H1 (cell line): ENCODE measurements at regions not wholly inside any gene's neighbourhood (a gene's known extent, or its start where the extent isn't known, plus 50 kb on each side); places are given as distances from the start of the nearest gene placed in this dataset.

Experiments
- CTCF ChIA-PET: fragments of 300-600 bp; sonication (Branson Sonifier 250); formaldehyde crosslinking; loops from one replicate; lab custom pipeline; 2021; ENCODE audit not compliant: partially characterized antibody; lab: Charles Lee
- POLR2A ChIA-PET: fragments of 300-600 bp; sonication (Branson Sonifier 250); formaldehyde crosslinking; loops from one replicate; lab custom pipeline; 2021; ENCODE audit warnings: inconsistent platforms; ENCODE audit not compliant: partially characterized antibody; lab: Charles Lee
- DNase-seq, 2 experiments: peaks; one replicate each; pipeline versions ENCODE4 v3.0.0 to v3.0.0-alpha.2; 2010 to 2022; ENCODE audit warnings: low spot score in 2 of 2, low read depth in 1 of 2, mixed read lengths in 1 of 2
- FAIRE-seq: peaks from 2 replicates; lab custom pipeline; 2011; peaks lifted over from hg19 to GRCh38; lab: Jason Lieb, UNC
- H2AFZ ChIP-seq: 2 replicates; pipeline ENCODE4 v1.8.1; 2012; ENCODE audit warnings: low read length, inconsistent platforms
- H2AK5ac ChIP-seq: 2 replicates; pipeline ENCODE4 v1.6.1; 2013; ENCODE audit warnings: low read depth, low read length
- H2BK120ac ChIP-seq: replicated peaks from 2 replicates; pipeline ENCODE3; 2013; ENCODE audit warnings: low read depth, low read length, inconsistent platforms
- H2BK12ac ChIP-seq: 2 replicates; pipeline ENCODE4 v1.6.1; 2013; ENCODE audit warnings: low read depth, low read length
- H2BK15ac ChIP-seq: 2 replicates; pipeline ENCODE4 v1.6.1; 2013; ENCODE audit warnings: low read length
- H2BK20ac ChIP-seq: 2 replicates; pipeline ENCODE4 v1.6.1; 2013; ENCODE audit warnings: low read length
- H2BK5ac ChIP-seq: 2 replicates; pipeline ENCODE4 v1.6.1; 2013; ENCODE audit warnings: low read depth, low read length
- H3K14ac ChIP-seq: 2 replicates; pipeline ENCODE4 v1.6.1; 2013; ENCODE audit warnings: inconsistent platforms; ENCODE audit not compliant: insufficient read length
- H3K18ac ChIP-seq: 2 replicates; pipeline ENCODE4 v1.6.1; 2013; ENCODE audit warnings: low read length; ENCODE audit errors: extremely low read depth
- H3K23ac ChIP-seq: 2 replicates; pipeline ENCODE4 v1.6.1; 2013; ENCODE audit warnings: inconsistent platforms; ENCODE audit not compliant: insufficient read length
- H3K23me2 ChIP-seq: 2 replicates; pipeline ENCODE4 v1.6.1; 2013; ENCODE audit warnings: low read depth, low read length
- H3K27ac ChIP-seq: 2 replicates; pipeline ENCODE4 v1.6.1; 2011; ENCODE audit warnings: low read depth, low read length, inconsistent platforms
- H3K27me3 ChIP-seq, 4 experiments: replicated peaks in 1 of 4; 1 replicate in 1 of 4; 2 replicates in 3 of 4; pipeline versions ENCODE4 v1.6.1 to v1.8.1; 2011 to 2013; ENCODE audit warnings: low read length in 3 of 4, mild to moderate bottlenecking in 3 of 4, inconsistent platforms in 2 of 4, mixed read lengths in 2 of 4, moderate library complexity in 1 of 4; ENCODE audit not compliant: control insufficient read depth in 3 of 4, insufficient read depth in 3 of 4; ENCODE audit errors: extremely low read depth in 1 of 4
- H3K36me3 ChIP-seq, 4 experiments: 2 replicates each; pipeline versions ENCODE4 v1.6.1 to v1.8.1; 2011 to 2013; ENCODE audit warnings: mild to moderate bottlenecking in 4 of 4, low read length in 3 of 4, moderate library complexity in 2 of 4, control low read depth in 1 of 4, inconsistent platforms in 1 of 4; ENCODE audit not compliant: insufficient read depth in 4 of 4, control insufficient read depth in 2 of 4
- H3K4ac ChIP-seq: replicated peaks from 2 replicates; pipeline ENCODE3; 2013; ENCODE audit warnings: low read length, low read depth, mixed read lengths, inconsistent platforms; ENCODE audit not compliant: insufficient read length
- H3K4me1 ChIP-seq, 4 experiments: replicated peaks in 1 of 4; 1 replicate in 1 of 4; 2 replicates in 3 of 4; pipeline versions ENCODE4 v1.6.1 to v1.8.1; 2011 to 2013; ENCODE audit warnings: low read length in 3 of 4, inconsistent platforms in 2 of 4, mixed read lengths in 1 of 4; ENCODE audit not compliant: insufficient read depth in 4 of 4, control insufficient read depth in 3 of 4
- H3K4me2 ChIP-seq, 2 experiments: 2 replicates each; pipeline versions ENCODE4 v1.6.1 to v1.8.1; 2011 to 2013; ENCODE audit warnings: low read depth in 2 of 2, low read length in 2 of 2, control low read depth in 1 of 2, inconsistent platforms in 1 of 2, mild to moderate bottlenecking in 1 of 2; ENCODE audit not compliant: insufficient read depth in 1 of 2
- H3K4me3 ChIP-seq, 4 experiments: fragments of 200-600, 300-600 bp in 1 of 4; sonication (generic), shearing (Covaris generic), sonication (Bioruptor Twin) in 1 of 4; 2 replicates each; pipeline versions ENCODE4 v1.5.1 to v1.8.1; 2011 to 2016; ENCODE audit warnings: low read length in 4 of 4, low read depth in 3 of 4, control low read depth in 2 of 4, inconsistent platforms in 2 of 4, mild to moderate bottlenecking in 2 of 4, mixed read lengths in 1 of 4, moderate library complexity in 1 of 4; ENCODE audit not compliant: insufficient read depth in 2 of 4; ENCODE audit errors: extremely low read depth in 1 of 4
- H3K56ac ChIP-seq: replicated peaks from 2 replicates; pipeline ENCODE3; 2013; ENCODE audit warnings: low read depth, mild to moderate bottlenecking, mixed read lengths, low read length, inconsistent platforms; ENCODE audit not compliant: insufficient read length
- H3K79me1 ChIP-seq: 2 replicates; pipeline ENCODE4 v1.6.1; 2013; ENCODE audit warnings: low read depth, low read length, control low read depth
- H3K79me2 ChIP-seq, 2 experiments: 2 replicates each; pipeline versions ENCODE4 v1.6.1 to v1.8.1; 2012 to 2013; ENCODE audit warnings: low read length in 2 of 2, mild to moderate bottlenecking in 2 of 2, inconsistent platforms in 1 of 2; ENCODE audit not compliant: insufficient read depth in 2 of 2, control insufficient read depth in 1 of 2
- H3K9ac ChIP-seq, 4 experiments: replicated peaks in 1 of 4; 1 replicate in 1 of 4; 2 replicates in 3 of 4; pipeline versions ENCODE4 v1.6.1 to v1.8.1; 2011 to 2013; ENCODE audit warnings: low read depth in 3 of 4, low read length in 3 of 4, control low read depth in 2 of 4, mild to moderate bottlenecking in 2 of 4, moderate library complexity in 2 of 4, inconsistent platforms in 1 of 4; ENCODE audit errors: extremely low read depth in 1 of 4
- H3K9me3 ChIP-seq, 2 experiments: 2 replicates each; pipeline versions ENCODE4 v1.6.1 to v1.8.1; 2012 to 2013; ENCODE audit warnings: mild to moderate bottlenecking in 2 of 2, moderate library complexity in 2 of 2, control low read depth in 1 of 2, inconsistent platforms in 1 of 2, low read depth in 1 of 2, low read length in 1 of 2, mixed read lengths in 1 of 2; ENCODE audit not compliant: insufficient read depth in 2 of 2
- H4K20me1 ChIP-seq, 2 experiments: replicated peaks in 1 of 2; 2 replicates each; pipeline versions ENCODE3 to v1.8.1; 2011 to 2013; ENCODE audit warnings: inconsistent platforms in 2 of 2, low read length in 2 of 2, mild to moderate bottlenecking in 1 of 2; ENCODE audit not compliant: insufficient read depth in 2 of 2, control insufficient read depth in 1 of 2
- H4K5ac ChIP-seq: 2 replicates; pipeline ENCODE4 v1.6.1; 2013; ENCODE audit warnings: low read length, low read depth, mixed read lengths, inconsistent platforms; ENCODE audit not compliant: insufficient read length
- H4K8ac ChIP-seq: 2 replicates; pipeline ENCODE4 v1.8.0; 2013; ENCODE audit warnings: mild to moderate bottlenecking, moderate library complexity, low read length, inconsistent platforms; ENCODE audit not compliant: insufficient read depth; ENCODE audit errors: extremely low read depth
- H4K91ac ChIP-seq: replicated peaks from 2 replicates; pipeline ENCODE3; 2013; ENCODE audit warnings: low read length, mixed read lengths, inconsistent platforms; ENCODE audit not compliant: insufficient read length
- BRCA1 ChIP-seq: IDR thresholded peaks from 2 replicates; pipeline ENCODE4 v1.6.1; 2012; ENCODE audit warnings: low read depth, low read length, improper control_type of control experiment
- GABPA ChIP-seq: IDR thresholded peaks from 2 replicates; pipeline ENCODE4 v1.6.1; 2011; ENCODE audit warnings: mild to moderate bottlenecking, low read length, moderate library complexity, borderline replicate concordance; ENCODE audit not compliant: insufficient read depth
- KDM1A ChIP-seq: fragments of 200-600, 300-600 bp; sonication (generic); IDR thresholded peaks from 2 replicates; pipeline ENCODE4 v1.7.1; 2016; ENCODE audit warnings: mild to moderate bottlenecking, low read length, borderline replicate concordance
- KDM5A ChIP-seq: fragments of 200-600 bp; IDR thresholded peaks from 2 replicates; pipeline ENCODE4 v1.7.1; 2012; ENCODE audit warnings: mild to moderate bottlenecking, low read length, inconsistent platforms, mixed read lengths
- MAX ChIP-seq: IDR thresholded peaks from 2 replicates; pipeline ENCODE4 v1.6.1; 2012; ENCODE audit warnings: inconsistent platforms
- POU5F1 ChIP-seq: IDR thresholded peaks from 2 replicates; pipeline ENCODE4 v1.6.1; 2011; ENCODE audit warnings: low read depth, mild to moderate bottlenecking, low read length, moderate library complexity
- RNF2 ChIP-seq: fragments of 200-900, 300-1000 bp; sonication (generic); IDR thresholded peaks from 2 replicates; pipeline ENCODE4 v1.7.1; 2016; ENCODE audit warnings: borderline replicate concordance, low read depth, mild to moderate bottlenecking, antibody characterized with exemption, low read length; ENCODE audit not compliant: poor library complexity, severe bottlenecking; ENCODE audit errors: missing control alignments
- TCF12 ChIP-seq: IDR thresholded peaks from 2 replicates; pipeline ENCODE4 v1.6.1; 2011; ENCODE audit warnings: low read depth, mild to moderate bottlenecking, low read length
- WGBS, 2 experiments: shearing (Covaris generic) in 1 of 2; methylation state at CpG; one replicate each; pipeline versions ENCODE4 v1.1.6 to v1.1.7; 2013 to 2015; ENCODE audit warnings: low lambda C conversion rate in 2 of 2, mixed read lengths in 2 of 2, inconsistent platforms in 1 of 2, low coverage in 1 of 2, missing lambda C conversion rate in 1 of 2; ENCODE audit not compliant: insufficient replicate concordance in 2 of 2, insufficient coverage in 1 of 2, insufficient read length in 1 of 2; ENCODE audit errors: extremely low coverage in 1 of 2, missing lambda C conversion rate in 1 of 2; 5-methylcytosine and 5-hydroxymethylcytosine counted together

DNA sequence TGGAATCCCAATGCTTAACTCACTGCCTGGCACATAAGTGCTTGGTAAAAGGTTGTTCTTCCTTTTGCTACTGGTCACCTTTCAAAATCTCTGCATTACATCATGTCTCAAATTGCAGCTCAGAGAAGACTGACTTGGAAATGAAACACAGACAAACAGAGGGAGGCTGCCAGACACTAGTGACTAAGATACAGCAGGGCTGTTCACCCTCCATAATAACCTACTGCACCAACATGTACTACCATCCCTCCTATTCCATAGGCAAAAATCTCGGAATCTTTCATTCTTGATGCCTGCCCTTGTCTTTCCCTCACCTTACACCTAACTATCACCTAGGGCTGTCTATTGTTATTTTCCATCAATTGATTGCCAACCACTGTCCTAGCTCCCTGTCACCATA, 502.3 kb upstream of the ADAMTS9 start:
- no peaks in the 10 kb centered on the region for H3K79me1 ChIP-seq
- POLR2A ChIA-PET, result interaction anchor here (1.1 kb wide), 1 partner anchor 9 kb away, joined by 3 read pairs; no protein-coding TSS in a partner anchor
- H3K9me3 ChIP-seq, result no peaks in the 10 kb centered on the region
- no peak overlapping the region for H3K27ac ChIP-seq
- H3K56ac ChIP-seq, result no peak overlapping the region
- H4K5ac ChIP-seq, result no peak overlapping the region
- H3K18ac ChIP-seq, result no peak overlapping the region
- no peak overlapping the region for H2AFZ ChIP-seq
- no peak overlapping the region for H3K4me2 ChIP-seq
- H3K4me3 ChIP-seq, result no peak overlapping the region
- no peak overlapping the region for H2AK5ac ChIP-seq
- H3K27me3 ChIP-seq, result no peaks in the 10 kb centered on the region
- FAIRE-seq, result no peak
- no peak overlapping the region for H3K14ac ChIP-seq
- H3K9ac ChIP-seq, result no peak overlapping the region
- TF ChIP-seq KDM1A (no peak), POU5F1 (no peak), GABPA (no peak), MAX (no peak), TCF12 (no peak), RNF2 (no peak), BRCA1 (no peak), KDM5A (no peak)
- TF ChIP-seq, all 59 proteins: peak for 0
- Histone ChIP-seq H4K8ac (no peak overlapping the region), H3K23ac (no peak overlapping the region), H3K36me3 (no peaks in the 10 kb centered on the region), H3K4ac (no peak overlapping the region), H4K91ac (no peak overlapping the region), H2BK120ac (no peak overlapping the region), H2BK15ac (no peak overlapping the region), H2BK12ac (no peak overlapping the region), H2BK5ac (no peak overlapping the region), H3K23me2 (no peaks in the 10 kb centered on the region), H2BK20ac (no peak overlapping the region), H3K4me1 (peaks cover 0 to 2% (median 0%) of the 10 kb centered on the region in 4 experiments; a peak in 2 of 7 replicates), H4K20me1 (no peaks in the 10 kb centered on the region), H3K79me2 (no peaks in the 10 kb centered on the region)
- CTCF ChIA-PET, result interaction anchor here (0.9 to 2.5 kb wide), 4 partner anchors 9 to 660 kb away, joined by 3 to 10 read pairs (median 4); no protein-coding TSS in a partner anchor
- DNase-seq, result no peak
- 100% methylated on average over 1 of the region's 1 CpG; no CpG with 5 or more reads in 1 of the 2 experiments for WGBS, 2 experiments
